Mucosa of descending colon (tissue), 3 donors: ENCODE measurements at regions not wholly inside any gene's neighbourhood (a gene's known extent, or its start where the extent isn't known, plus 50 kb on each side); places are given as distances from the start of the nearest gene placed in this dataset.

Experiments used
- ATAC-seq: fragments of 200-7000 bp; cut with Tn5 transposase; one replicate; pipeline ENCODE4 v1.9.1; 2020; ENCODE audit warnings: mild to moderate bottlenecking, moderate library complexity
- DNase-seq, 3 donors: peaks; one replicate each; pipeline ENCODE4 v3.0.0-alpha.2; 2020
- H3K36me3 ChIP-seq: fragments of 200-600 bp; one replicate; pipeline ENCODE4 v1.8.0; 2021; ENCODE audit warnings: low read depth, mild to moderate bottlenecking
- H3K4me1 ChIP-seq: fragments of 200-600 bp; one replicate; pipeline ENCODE4 v1.8.0; 2021; ENCODE audit warnings: low read depth, mild to moderate bottlenecking
- H3K4me3 ChIP-seq: fragments of 200-600 bp; one replicate; pipeline ENCODE4 v1.8.0; 2021; ENCODE audit warnings: mild to moderate bottlenecking
- H3K9me3 ChIP-seq: fragments of 200-600 bp; one replicate; pipeline ENCODE4 v1.8.0; 2021; ENCODE audit warnings: mild to moderate bottlenecking
- CTCF ChIP-seq: fragments of 200-600 bp; IDR thresholded peaks from one replicate; pipeline ENCODE4 v1.8.0; 2022; ENCODE audit warnings: antibody characterized with exemption, mild to moderate bottlenecking
- intact Hi-C, 2 donors: fragments of 100-400 bp; cut with DNase I in 1 of 2; cut with micrococcal nuclease in 1 of 2; formaldehyde crosslinking; loops; one replicate each; pipeline versions ENCODE4 v1.11.0 to v1.11.1; 2022; cut with DNase I, micrococcal nuclease
- donor health status: DM: no; HTN: no; CAD: no; lungs with moderate emphysema.
- donor health status: DM: no; HTN: no; CAD: no.
- donor health status: DM: no; HTN: yes; CAD: no.

- Histone ChIP-seq H3K36me3 (no peaks in the 10 kb centered on the region), H3K9me3 (no peaks in the 10 kb centered on the region), H3K4me3 (no peak overlapping the region), H3K4me1 (no peaks in the 10 kb centered on the region)
- DNase-seq (no peak), ATAC-seq (no peak)
- intact Hi-C loops, result no loop called here
- no peak for TF ChIP-seq CTCF
Measured at GRCh38 chr5:154583671-154584177, 105.7 kb upstream of the HAND1 start.

- H3K9me3 ChIP-seq, result no peaks in the 10 kb centered on the region
- intact Hi-C loops, result no loop called here
- no peak for ATAC-seq
- TF ChIP-seq CTCF, result no peak
- no peaks in the 10 kb centered on the region for H3K4me1 ChIP-seq
- H3K4me3 ChIP-seq, result no peak overlapping the region
- H3K36me3 ChIP-seq, result no peaks in the 10 kb centered on the region
- DNase-seq, result no peak
Measured at GRCh38 chr5:154580422-154580821, 102.4 kb upstream of the HAND1 start.

- intact Hi-C loops, result no loop called here
- Histone ChIP-seq H3K9me3 (no peaks in the 10 kb centered on the region), H3K36me3 (no peaks in the 10 kb centered on the region), H3K4me3 (no peak overlapping the region), H3K4me1 (no peaks in the 10 kb centered on the region)
- DNase-seq, result peak in 1 of 3 donors; percentile 16
- peak; percentile 32 for ATAC-seq
- no peak for TF ChIP-seq CTCF
Measured at GRCh38 chr5:154577416-154577815, 99.4 kb upstream of the HAND1 start.

GRCh38 chr5:154576429-154576806 lies 98.4 kb upstream of the HAND1 start:
- DNase-seq (no peak), ATAC-seq (no peak)
- H3K9me3 ChIP-seq, result no peaks in the 10 kb centered on the region
- no peaks in the 10 kb centered on the region for H3K36me3 ChIP-seq
- TF ChIP-seq CTCF, result no peak
- intact Hi-C loops, result no loop called here
- no peak overlapping the region for H3K4me3 ChIP-seq
- no peaks in the 10 kb centered on the region for H3K4me1 ChIP-seq

GRCh38 chr5:154575546-154576428 lies 97.8 kb upstream of the HAND1 start:
- intact Hi-C loops, result no loop called here
- TF ChIP-seq CTCF, result no peak
- no peak for DNase-seq
- H3K4me1 ChIP-seq, result no peaks in the 10 kb centered on the region
- no peak for ATAC-seq
- no peak overlapping the region for H3K4me3 ChIP-seq
- H3K36me3 ChIP-seq, result no peaks in the 10 kb centered on the region
- no peaks in the 10 kb centered on the region for H3K9me3 ChIP-seq
